Vagina (tissue), 2 donors: ENCODE measurements at regions not wholly inside any gene's neighbourhood (a gene's known extent, or its start where the extent isn't known, plus 50 kb on each side); places are given as distances from the start of the nearest gene placed in this dataset.

Experiments
- CTCF ChIP-seq, 3 experiments: fragments of 450-650 bp in 2 of 3; fragments of 200-600 bp in 1 of 3; sonication (generic) in 1 of 3; IDR thresholded peaks; one replicate each; pipeline ENCODE4 v1.5.1; 2017 to 2019; ENCODE audit warnings: antibody characterized with exemption in 3 of 3, mild to moderate bottlenecking in 2 of 3, moderate library complexity in 2 of 3
- POLR2A ChIP-seq, 2 donors: fragments of 450-650 bp; IDR thresholded peaks; one replicate each; pipeline ENCODE4 v1.6.1; 2017; ENCODE audit warnings: antibody characterized with exemption in 2 of 2, mild to moderate bottlenecking in 2 of 2, moderate library complexity in 2 of 2

DNA sequence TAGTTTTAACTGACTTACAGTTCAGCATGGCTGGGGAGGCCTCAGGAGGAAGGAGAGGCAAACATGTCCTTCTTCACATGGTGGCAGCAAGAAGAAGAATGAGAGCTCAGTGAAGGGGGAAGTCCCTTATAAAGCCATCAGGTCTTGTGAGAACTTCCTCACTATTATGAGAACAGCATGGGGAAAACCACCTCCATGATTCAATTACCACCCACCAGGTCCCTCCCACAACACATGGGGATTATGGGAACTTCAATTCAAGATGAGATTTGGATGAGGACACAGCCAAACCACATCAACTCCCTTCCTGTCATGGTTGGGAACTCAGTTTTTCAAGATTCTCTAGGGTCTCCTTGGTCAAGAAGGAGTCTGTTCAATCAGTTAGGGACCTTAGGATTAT lies 432.9 kb upstream of the CNTN5 start:
- TF ChIP-seq POLR2A (IDR thresholded peaks at IDR 0.05) = no peak
- TF ChIP-seq CTCF (IDR thresholded peaks at IDR 0.05) = no peak
